Mesendoderm (in vitro differentiated cells): ENCODE measurements at regions not wholly inside any gene's neighbourhood (a gene's known extent, or its start where the extent isn't known, plus 50 kb on each side); places are given as distances from the start of the nearest gene placed in this dataset.
A peak's percentile ranks its signal among the peaks of the same experiment; 100 is the strongest.

ENCODE experiments used
- DNase-seq: peaks from one replicate; pipeline ENCODE4 v3.0.0; 2013
- H2AK5ac ChIP-seq: 2 replicates; pipeline ENCODE4 v1.6.1; 2013; ENCODE audit warnings: low read length, inconsistent platforms
- H2BK120ac ChIP-seq: 2 replicates; pipeline ENCODE4 v1.6.1; 2013; ENCODE audit warnings: low read depth, mild to moderate bottlenecking, low read length, moderate library complexity, mixed read lengths
- H2BK15ac ChIP-seq: replicated peaks from 2 replicates; pipeline ENCODE4 v1.6.1; 2013; ENCODE audit warnings: low read depth, mild to moderate bottlenecking, moderate library complexity
- H2BK5ac ChIP-seq: 2 replicates; pipeline ENCODE4 v1.6.1; 2013; ENCODE audit warnings: low read length, inconsistent platforms
- H3K18ac ChIP-seq: 2 replicates; pipeline ENCODE4 v1.6.1; 2013; ENCODE audit warnings: mild to moderate bottlenecking, low read length, mixed read lengths
- H3K23ac ChIP-seq: one replicate; pipeline ENCODE4 v1.6.1; 2013; ENCODE audit warnings: low read length
- H3K27ac ChIP-seq: 2 replicates; pipeline ENCODE4 v1.5.1; 2013; ENCODE audit warnings: low read depth, mild to moderate bottlenecking, inconsistent platforms, low read length, moderate library complexity
- H3K27me3 ChIP-seq: 2 replicates; pipeline ENCODE4 v1.6.1; 2013; ENCODE audit warnings: low read length, control low read depth, mild to moderate bottlenecking, inconsistent platforms; ENCODE audit not compliant: insufficient read depth, poor library complexity
- H3K36me3 ChIP-seq: 2 replicates; pipeline ENCODE4 v1.6.1; 2013; ENCODE audit warnings: low read length, inconsistent platforms; ENCODE audit not compliant: control insufficient read depth, insufficient read depth
- H3K4ac ChIP-seq: one replicate; pipeline ENCODE4 v1.6.1; 2013; ENCODE audit warnings: low read depth, mild to moderate bottlenecking, low read length, moderate library complexity
- H3K4me1 ChIP-seq: 2 replicates; pipeline ENCODE4 v1.6.1; 2013; ENCODE audit warnings: low read depth, low read length, inconsistent platforms; ENCODE audit not compliant: control insufficient read depth
- H3K4me2 ChIP-seq: 2 replicates; pipeline ENCODE4 v1.6.1; 2013; ENCODE audit warnings: low read length
- H3K4me3 ChIP-seq: 2 replicates; pipeline ENCODE4 v1.5.1; 2013; ENCODE audit warnings: mild to moderate bottlenecking, low read length
- H3K56ac ChIP-seq: one replicate; pipeline ENCODE4 v1.6.1; 2013; ENCODE audit warnings: low read length
- H3K79me1 ChIP-seq: 2 replicates; pipeline ENCODE4 v1.6.1; 2013; ENCODE audit warnings: low read length, inconsistent platforms
- H3K79me2 ChIP-seq: 2 replicates; pipeline ENCODE4 v1.6.1; 2013; ENCODE audit warnings: mild to moderate bottlenecking, low read length; ENCODE audit not compliant: control insufficient read depth, insufficient read depth
- H3K9ac ChIP-seq: 2 replicates; pipeline ENCODE4 v1.6.1; 2013; ENCODE audit warnings: low read length, inconsistent platforms
- H4K5ac ChIP-seq: one replicate; pipeline ENCODE4 v1.6.1; 2013; ENCODE audit warnings: low read length
- H4K8ac ChIP-seq: one replicate; pipeline ENCODE4 v1.6.1; 2013; ENCODE audit warnings: low read depth, mild to moderate bottlenecking, control low read depth, low read length, moderate library complexity
- whole genome bisulfite sequencing: extraction: QIAGEN DNeasy Blood & Tissue Kit; methylation state at CpG from one replicate; pipeline ENCODE4 v1.1.7; 2013; ENCODE audit warnings: low lambda C conversion rate, missing lambda C conversion rate; ENCODE audit not compliant: insufficient coverage; ENCODE audit errors: extremely low coverage; 5-methylcytosine and 5-hydroxymethylcytosine counted together

DNA sequence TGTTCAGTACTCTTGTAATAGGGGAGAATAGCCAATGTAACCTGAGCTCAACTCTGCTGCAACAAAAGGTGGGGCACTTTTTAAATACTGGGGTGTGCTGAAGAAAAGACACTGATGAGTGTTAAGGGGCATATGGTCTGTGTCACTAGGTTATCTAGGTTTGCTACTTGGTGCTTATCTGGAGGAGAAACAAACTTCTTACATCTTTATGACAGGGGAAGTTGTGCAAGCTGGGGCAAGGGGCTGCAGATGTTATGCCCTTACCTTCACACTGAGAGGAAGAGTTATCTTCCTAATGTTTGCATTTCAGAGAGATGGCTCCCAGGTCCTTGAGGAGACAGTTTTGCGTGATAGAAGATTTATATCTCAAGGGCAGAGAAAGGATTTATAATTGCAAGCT, 90.9 kb upstream of the PKP2 start:
- Histone ChIP-seq H3K4me2 (no peak overlapping the region), H4K5ac (no peak overlapping the region), H3K23ac (no peak overlapping the region), H3K9ac (no peak overlapping the region), H3K27ac (no peak overlapping the region), H3K27me3 (no peaks in the 10 kb centered on the region), H3K4me1 (no peaks in the 10 kb centered on the region), H2BK120ac (no peak overlapping the region), H3K4ac (no peak overlapping the region), H3K79me2 (no peaks in the 10 kb centered on the region), H3K18ac (no peak overlapping the region), H3K36me3 (no peaks in the 10 kb centered on the region), H3K79me1 (no peaks in the 10 kb centered on the region), H2AK5ac (no peak overlapping the region), H2BK15ac (no peak overlapping the region), H2BK5ac (no peak overlapping the region), H4K8ac (no peak overlapping the region), H3K56ac (no peak overlapping the region), H3K4me3 (no peak overlapping the region)
- DNase-seq: no peak
- no CpG with 5 or more reads among the region's 1 CpG for WGBS

DNA sequence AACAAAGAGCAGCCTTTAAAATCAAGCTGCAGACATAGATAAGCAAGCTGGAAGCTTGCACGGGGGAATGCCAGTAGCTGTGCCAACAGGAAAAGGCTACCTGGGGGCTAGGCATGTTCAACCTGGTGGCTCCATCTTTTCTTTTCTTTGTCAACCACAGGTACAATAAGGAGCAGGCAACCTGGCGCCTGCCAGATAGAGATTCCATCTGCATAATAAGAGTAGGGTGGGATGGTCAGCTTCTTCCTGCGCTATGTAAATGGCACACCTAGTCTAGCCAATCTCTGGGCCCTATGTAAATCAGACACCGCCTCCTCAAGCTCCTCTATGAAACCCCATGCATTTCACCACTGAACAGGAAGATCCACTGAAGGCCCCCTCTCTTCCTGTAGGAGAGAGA, 87.4 kb upstream of the PKP2 start:
- H2BK15ac ChIP-seq: no peak overlapping the region
- no peak overlapping the region for H4K8ac ChIP-seq
- no peaks in the 10 kb centered on the region for H3K79me2 ChIP-seq
- H2BK5ac ChIP-seq: no peak overlapping the region
- no peaks in the 10 kb centered on the region for H3K27me3 ChIP-seq
- H3K9ac ChIP-seq: no peak overlapping the region
- H3K36me3 ChIP-seq: no peaks in the 10 kb centered on the region
- no peak overlapping the region for H3K4me2 ChIP-seq
- H3K4ac ChIP-seq: no peak overlapping the region
- peak; percentile 36 for DNase-seq
- no peak overlapping the region for H3K56ac ChIP-seq
- H3K4me3 ChIP-seq: no peak overlapping the region
- H3K18ac ChIP-seq: no peak overlapping the region
- H2AK5ac ChIP-seq: no peak overlapping the region
- no peaks in the 10 kb centered on the region for H3K79me1 ChIP-seq
- no CpG with 5 or more reads among the region's 4 CpGs for WGBS
- no peaks in the 10 kb centered on the region for H3K4me1 ChIP-seq
- H4K5ac ChIP-seq: no peak overlapping the region
- no peak overlapping the region for H3K27ac ChIP-seq
- no peak overlapping the region for H3K23ac ChIP-seq
- no peak overlapping the region for H2BK120ac ChIP-seq

DNA sequence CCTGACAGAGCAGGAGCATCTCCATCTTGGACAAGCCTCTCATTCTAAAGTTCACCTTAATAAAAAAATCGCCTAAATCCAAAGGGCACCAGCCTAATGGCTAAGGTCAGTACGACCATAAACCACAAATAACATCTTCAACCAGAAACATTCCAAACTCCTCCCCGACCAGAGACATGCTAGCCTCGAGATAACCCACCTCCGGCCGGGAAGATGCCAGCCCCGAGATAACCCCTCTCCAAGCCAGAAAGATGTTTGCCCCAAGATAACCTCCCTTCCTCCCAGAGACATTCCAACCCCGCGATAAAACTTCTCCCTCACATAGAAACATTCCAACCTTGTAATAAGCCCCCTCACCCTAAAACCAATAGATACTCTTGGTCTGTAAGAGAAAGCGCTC, 86.8 kb upstream of the PKP2 start:
- Histone ChIP-seq H3K79me2 (no peaks in the 10 kb centered on the region), H3K4me2 (no peak overlapping the region), H3K4ac (no peak overlapping the region), H2BK120ac (no peak overlapping the region), H2BK15ac (no peak overlapping the region), H3K79me1 (no peaks in the 10 kb centered on the region), H3K56ac (no peak overlapping the region), H3K36me3 (no peaks in the 10 kb centered on the region), H3K18ac (no peak overlapping the region), H4K5ac (no peak overlapping the region), H3K4me1 (no peaks in the 10 kb centered on the region), H3K9ac (no peak overlapping the region), H2AK5ac (no peak overlapping the region), H4K8ac (no peak overlapping the region), H3K4me3 (no peak overlapping the region), H3K23ac (no peak overlapping the region), H3K27ac (no peak overlapping the region), H3K27me3 (no peaks in the 10 kb centered on the region), H2BK5ac (no peak overlapping the region)
- WGBS: no CpG with 5 or more reads among the region's 10 CpGs
- peak; percentile 83 for DNase-seq

DNA sequence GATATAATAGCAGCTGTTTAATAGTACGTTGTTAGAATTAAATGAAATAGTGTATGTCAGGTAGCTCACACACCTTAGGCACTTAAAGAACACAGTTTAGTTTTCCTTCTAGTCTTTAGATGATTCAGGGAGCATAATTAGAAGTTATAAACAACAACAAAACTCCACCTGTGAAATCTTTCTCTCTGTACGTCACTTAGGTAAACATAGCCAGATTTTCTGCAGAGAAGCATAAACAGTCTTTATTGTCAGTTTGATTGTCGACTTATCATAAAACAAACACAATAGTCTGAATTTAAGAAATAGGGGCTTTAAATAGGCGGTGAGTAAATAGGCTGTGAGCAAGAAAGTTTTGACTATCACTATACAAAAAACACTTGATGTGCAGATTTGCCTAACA, 84.6 kb upstream of the PKP2 start:
- Histone ChIP-seq H3K27me3 (no peaks in the 10 kb centered on the region), H2BK15ac (no peak overlapping the region), H4K8ac (no peak overlapping the region), H4K5ac (no peak overlapping the region), H3K79me1 (no peaks in the 10 kb centered on the region), H3K4me1 (no peaks in the 10 kb centered on the region), H2BK120ac (no peak overlapping the region), H3K4me2 (no peak overlapping the region), H3K4ac (no peak overlapping the region), H3K56ac (no peak overlapping the region), H2AK5ac (no peak overlapping the region), H3K4me3 (no peak overlapping the region), H3K23ac (no peak overlapping the region), H2BK5ac (no peak overlapping the region), H3K27ac (no peak overlapping the region), H3K79me2 (no peaks in the 10 kb centered on the region), H3K36me3 (no peaks in the 10 kb centered on the region), H3K18ac (no peak overlapping the region), H3K9ac (no peak overlapping the region)
- no CpG with 5 or more reads among the region's 4 CpGs for WGBS
- no peak for DNase-seq

DNA sequence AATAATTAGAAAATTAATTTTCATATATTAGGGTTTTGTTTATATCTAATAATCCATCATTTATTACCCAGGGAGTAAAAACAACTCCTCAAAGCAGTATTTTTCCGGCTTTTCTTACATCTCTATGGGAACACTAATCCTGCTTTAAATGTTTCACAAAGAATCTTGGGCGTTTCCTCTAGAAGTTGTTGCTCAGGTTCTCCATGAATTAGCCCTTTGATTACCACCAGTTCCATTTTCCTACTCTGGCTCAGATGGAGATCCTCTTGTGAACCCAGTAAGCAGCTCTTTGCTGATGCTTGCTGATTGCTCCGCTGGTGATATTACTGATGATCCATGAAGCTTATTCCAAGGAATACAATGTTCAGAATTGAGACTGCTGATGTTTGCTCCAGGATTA, 78.5 kb upstream of the PKP2 start:
- H3K79me2 ChIP-seq: no peaks in the 10 kb centered on the region
- no peak overlapping the region for H2AK5ac ChIP-seq
- H3K18ac ChIP-seq: no peak overlapping the region
- H4K8ac ChIP-seq: no peak overlapping the region
- WGBS: no CpG with 5 or more reads among the region's 3 CpGs
- no peak overlapping the region for H2BK5ac ChIP-seq
- no peaks in the 10 kb centered on the region for H3K27me3 ChIP-seq
- H3K9ac ChIP-seq: no peak overlapping the region
- no peak overlapping the region for H2BK15ac ChIP-seq
- no peak overlapping the region for H3K27ac ChIP-seq
- no peak overlapping the region for H3K4me2 ChIP-seq
- no peak overlapping the region for H2BK120ac ChIP-seq
- no peaks in the 10 kb centered on the region for H3K36me3 ChIP-seq
- H3K4me3 ChIP-seq: no peak overlapping the region
- no peak overlapping the region for H4K5ac ChIP-seq
- no peak overlapping the region for H3K4ac ChIP-seq
- no peak for DNase-seq
- no peaks in the 10 kb centered on the region for H3K79me1 ChIP-seq
- no peak overlapping the region for H3K23ac ChIP-seq
- H3K56ac ChIP-seq: no peak overlapping the region
- H3K4me1 ChIP-seq: no peaks in the 10 kb centered on the region

DNA sequence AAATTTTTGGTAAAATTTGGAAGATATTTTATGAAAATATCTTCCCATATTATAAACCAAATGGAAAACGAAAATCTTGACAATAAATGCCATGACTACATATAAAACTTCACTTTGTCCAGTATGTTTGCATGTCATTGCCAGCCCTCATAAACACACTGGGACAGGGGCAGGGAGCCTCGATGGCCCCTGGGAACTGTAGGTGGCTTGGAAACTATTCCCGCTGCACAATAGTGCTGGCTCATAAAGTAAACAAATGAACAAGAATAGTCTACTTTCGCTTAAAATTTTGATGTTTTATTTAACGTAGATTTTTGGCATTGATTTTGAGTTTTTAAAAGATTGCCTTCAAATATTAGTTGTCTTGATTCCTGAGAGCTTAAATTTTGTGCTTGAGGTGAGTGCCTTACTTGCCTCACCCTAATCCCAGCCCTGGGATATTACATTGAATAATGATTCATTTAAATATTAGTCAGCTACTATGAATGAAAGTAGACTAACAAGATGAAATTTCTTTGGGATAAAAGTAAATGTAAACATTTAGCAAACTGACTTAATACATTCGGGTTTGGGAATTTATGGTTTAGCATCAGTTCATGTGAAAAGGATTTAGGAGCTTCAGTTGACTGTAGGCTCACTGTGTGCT, 74.0 kb upstream of the PKP2 start:
- no peak overlapping the region for H3K56ac ChIP-seq
- no peaks in the 10 kb centered on the region for H3K36me3 ChIP-seq
- H4K8ac ChIP-seq: no peak overlapping the region
- H3K4me2 ChIP-seq: no peak overlapping the region
- no peaks in the 10 kb centered on the region for H3K27me3 ChIP-seq
- no peak overlapping the region for H2BK15ac ChIP-seq
- H3K23ac ChIP-seq: no peak overlapping the region
- no peak overlapping the region for H4K5ac ChIP-seq
- no peak overlapping the region for H2AK5ac ChIP-seq
- H3K4ac ChIP-seq: no peak overlapping the region
- no peak overlapping the region for H2BK120ac ChIP-seq
- 100% methylated on average over 1 of the region's 6 CpGs for WGBS
- H3K79me2 ChIP-seq: no peaks in the 10 kb centered on the region
- no peak overlapping the region for H3K18ac ChIP-seq
- H3K4me3 ChIP-seq: no peak overlapping the region
- no peak overlapping the region for H3K9ac ChIP-seq
- DNase-seq: no peak
- no peak overlapping the region for H2BK5ac ChIP-seq
- H3K4me1 ChIP-seq: no peaks in the 10 kb centered on the region
- no peak overlapping the region for H3K27ac ChIP-seq
- no peaks in the 10 kb centered on the region for H3K79me1 ChIP-seq
